PC-9 (cell line): ENCODE measurements at regions not wholly inside any gene's neighbourhood (a gene's known extent, or its start where the extent isn't known, plus 50 kb on each side); places are given as distances from the start of the nearest gene placed in this dataset.

Source experiments
- BruUV-seq: library from RNA; stranded (reverse); fragments of 400-500 nt; replicated peaks from 2 replicates; lab custom pipeline; 2021; lab: Mats Ljungman, UMichigan
- CTCF ChIA-PET: fragments of 300-600 bp; sonication (Branson Sonifier 250); formaldehyde crosslinking; loops from one replicate; lab custom pipeline; 2022; ENCODE audit warnings: antibody characterized with exemption; lab: Charles Lee
- POLR2A ChIA-PET: fragments of 300-600 bp; sonication (Branson Sonifier 250); formaldehyde crosslinking; loops from one replicate; lab custom pipeline; 2022; ENCODE audit warnings: antibody characterized with exemption; ENCODE audit not compliant: unreplicated experiment; lab: Charles Lee
- DNase-seq, 2 experiments: peaks; one replicate each; pipeline versions ENCODE4 v3.0.0 to v3.0.0-alpha.2; 2015 to 2022; ENCODE audit warnings: mixed read lengths in 1 of 2
- H2AFZ ChIP-seq: fragments of 200-600 bp; sonication (generic); 2 replicates; pipeline ENCODE4 v1.8.1; 2017; ENCODE audit warnings: antibody characterized with exemption
- H3F3A ChIP-seq: fragments of 200-600 bp; sonication (generic); 2 replicates; pipeline ENCODE4 v1.8.1; 2017; ENCODE audit warnings: antibody characterized with exemption, mild to moderate bottlenecking, low read depth; ENCODE audit not compliant: insufficient read depth
- H3K27ac ChIP-seq: fragments of 200-600 bp; sonication (generic); 2 replicates; pipeline ENCODE4 v1.6.1; 2016; ENCODE audit warnings: mixed run types
- H3K27me3 ChIP-seq: fragments of 200-600 bp; sonication (generic); 2 replicates; pipeline ENCODE4 v1.6.1; 2016; ENCODE audit warnings: low read depth, mixed run types; ENCODE audit not compliant: insufficient read depth
- H3K36me3 ChIP-seq: fragments of 200-600 bp; sonication (generic); 2 replicates; pipeline ENCODE4 v1.6.1; 2016; ENCODE audit warnings: low read depth, mixed run types
- H3K4me1 ChIP-seq: fragments of 200-600 bp; sonication (generic); replicated peaks from 2 replicates; pipeline ENCODE4 v1.6.1; 2016; ENCODE audit warnings: mixed run types; ENCODE audit not compliant: insufficient read depth
- H3K4me2 ChIP-seq: fragments of 200-600 bp; sonication (generic); 2 replicates; pipeline ENCODE4 v1.6.1; 2017; ENCODE audit warnings: mixed run types
- H3K4me3 ChIP-seq: fragments of 200-600 bp; sonication (generic); 2 replicates; pipeline ENCODE4 v1.6.1; 2016; ENCODE audit warnings: mixed run types
- H3K79me2 ChIP-seq: fragments of 200-600 bp; sonication (generic); 2 replicates; pipeline ENCODE4 v1.6.1; 2017; ENCODE audit warnings: low read depth, mixed run types
- H3K9me2 ChIP-seq: fragments of 200-600 bp; sonication (generic); 2 replicates; pipeline ENCODE4 v1.8.1; 2017; ENCODE audit warnings: mild to moderate bottlenecking; ENCODE audit not compliant: insufficient read depth
- H3K9me3 ChIP-seq: fragments of 200-600 bp; sonication (generic); 2 replicates; pipeline ENCODE4 v1.8.1; 2016; ENCODE audit warnings: low read depth; ENCODE audit not compliant: insufficient read depth
- H4K20me1 ChIP-seq: fragments of 200-600 bp; sonication (generic); 2 replicates; pipeline ENCODE4 v1.8.1; 2017; ENCODE audit not compliant: insufficient read depth
- EZH2 ChIP-seq: fragments of 200-600 bp; sonication (generic); IDR thresholded peaks from 2 replicates; pipeline ENCODE4 v1.8.0; 2017; ENCODE audit warnings: antibody characterized with exemption, low read depth
- intact Hi-C: fragments of 100-400 bp; cut with micrococcal nuclease; formaldehyde crosslinking; loops from one replicate; pipeline ENCODE4 v1.10.0; 2022; ENCODE audit not compliant: unreplicated experiment
- TF ChIP-seq, protein P1 (sequence below): fragments of 200-600 bp; sonication (generic); conservative IDR thresholded peaks from 2 replicates; pipeline ENCODE4 v1.6.1; 2017; ENCODE audit warnings: mixed run types, antibody characterized with exemption, mild to moderate bottlenecking, moderate library complexity

- Histone ChIP-seq H3K27me3 (no peaks in the 10 kb centered on the region), H4K20me1 (no peaks in the 10 kb centered on the region), H3K4me2 (no peak overlapping the region), H3K9me3 (no peaks in the 10 kb centered on the region), H3K27ac (no peak overlapping the region), H3K79me2 (no peaks in the 10 kb centered on the region), H3K36me3 (no peaks in the 10 kb centered on the region), H3K4me3 (no peak overlapping the region), H3F3A (no peaks in the 10 kb centered on the region), H3K9me2 (no peaks in the 10 kb centered on the region), H2AFZ (no peak overlapping the region), H3K4me1 (no peaks in the 10 kb centered on the region)
- TF ChIP-seq, protein P1, sequence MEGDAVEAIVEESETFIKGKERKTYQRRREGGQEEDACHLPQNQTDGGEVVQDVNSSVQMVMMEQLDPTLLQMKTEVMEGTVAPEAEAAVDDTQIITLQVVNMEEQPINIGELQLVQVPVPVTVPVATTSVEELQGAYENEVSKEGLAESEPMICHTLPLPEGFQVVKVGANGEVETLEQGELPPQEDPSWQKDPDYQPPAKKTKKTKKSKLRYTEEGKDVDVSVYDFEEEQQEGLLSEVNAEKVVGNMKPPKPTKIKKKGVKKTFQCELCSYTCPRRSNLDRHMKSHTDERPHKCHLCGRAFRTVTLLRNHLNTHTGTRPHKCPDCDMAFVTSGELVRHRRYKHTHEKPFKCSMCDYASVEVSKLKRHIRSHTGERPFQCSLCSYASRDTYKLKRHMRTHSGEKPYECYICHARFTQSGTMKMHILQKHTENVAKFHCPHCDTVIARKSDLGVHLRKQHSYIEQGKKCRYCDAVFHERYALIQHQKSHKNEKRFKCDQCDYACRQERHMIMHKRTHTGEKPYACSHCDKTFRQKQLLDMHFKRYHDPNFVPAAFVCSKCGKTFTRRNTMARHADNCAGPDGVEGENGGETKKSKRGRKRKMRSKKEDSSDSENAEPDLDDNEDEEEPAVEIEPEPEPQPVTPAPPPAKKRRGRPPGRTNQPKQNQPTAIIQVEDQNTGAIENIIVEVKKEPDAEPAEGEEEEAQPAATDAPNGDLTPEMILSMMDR = no peak
- no peak for TF ChIP-seq EZH2
- ChIA-PET POLR2A (interaction anchor here (0.6 kb wide), 1 partner anchor 163 kb away, joined by 3 read pairs; no protein-coding TSS in a partner anchor), CTCF (interaction anchor here (0.5 kb wide), 1 partner anchor 166 kb away, joined by 3 read pairs; no protein-coding TSS in a partner anchor)
- BruUV-seq = no TSS peak
- DNase-seq = no peak
- intact Hi-C loops = loop anchor here (10.0 kb wide), 1 partner anchor 422 kb away; the partner anchor contains the start of gene FBXL5
Measured at GRCh38 chr4:15232366-15233263, 195.2 kb upstream of the C1QTNF7 start.

DNA sequence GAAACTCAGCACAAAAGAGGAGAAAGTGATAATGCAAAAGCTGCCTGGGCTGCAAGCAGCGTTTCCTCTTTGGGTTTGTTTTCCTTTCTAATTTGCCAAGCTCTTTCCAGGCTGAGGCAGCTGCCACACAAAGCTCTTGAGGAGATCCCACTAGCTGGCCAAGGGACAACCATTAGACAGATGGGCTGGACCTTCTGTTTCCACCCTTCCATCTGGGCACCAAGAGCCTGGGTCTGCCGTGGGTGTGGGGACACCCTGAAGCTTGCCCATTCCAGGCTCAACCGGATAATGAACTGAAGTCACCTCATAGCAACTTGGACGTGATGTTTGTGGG is 194.6 kb upstream of the C1QTNF7 start:
- Histone ChIP-seq H3K27ac (no peak overlapping the region), H3K9me3 (no peaks in the 10 kb centered on the region), H4K20me1 (no peaks in the 10 kb centered on the region), H3K4me1 (no peaks in the 10 kb centered on the region), H3F3A (no peaks in the 10 kb centered on the region), H3K79me2 (no peaks in the 10 kb centered on the region), H3K4me2 (no peak overlapping the region), H3K4me3 (no peak overlapping the region), H2AFZ (no peak overlapping the region), H3K27me3 (no peaks in the 10 kb centered on the region), H3K9me2 (no peaks in the 10 kb centered on the region), H3K36me3 (no peaks in the 10 kb centered on the region)
- no TSS peak for BruUV-seq
- ChIA-PET POLR2A (interaction anchor here (0.6 kb wide), 1 partner anchor 164 kb away, joined by 3 read pairs; no protein-coding TSS in a partner anchor), CTCF (interaction anchor here (0.5 to 0.6 kb wide), 2 partner anchors 165 to 417 kb away, joined by 3 to 13 read pairs; no protein-coding TSS in a partner anchor)
- DNase-seq = no peak
- intact Hi-C loops = loop anchor here (10.0 kb wide), 1 partner anchor 422 kb away; the partner anchor contains the start of gene FBXL5
- TF ChIP-seq EZH2 = no peak
- TF ChIP-seq, protein P1 = no peak

- Histone ChIP-seq H3K27ac (no peak overlapping the region), H3K79me2 (no peaks in the 10 kb centered on the region), H3K9me2 (no peaks in the 10 kb centered on the region), H3K4me3 (no peak overlapping the region), H3K36me3 (no peaks in the 10 kb centered on the region), H3K4me2 (no peak overlapping the region), H3K27me3 (no peaks in the 10 kb centered on the region), H3K4me1 (no peaks in the 10 kb centered on the region), H4K20me1 (no peaks in the 10 kb centered on the region), H3F3A (no peaks in the 10 kb centered on the region), H3K9me3 (no peaks in the 10 kb centered on the region), H2AFZ (no peak overlapping the region)
- no peak for DNase-seq
- no TSS peak for BruUV-seq
- ChIA-PET POLR2A (no interaction called here), CTCF (interaction anchor here (0.5 to 0.6 kb wide), 2 partner anchors 165 to 417 kb away, joined by 3 to 13 read pairs; no protein-coding TSS in a partner anchor)
- intact Hi-C loops = loop anchor here (10.0 kb wide), 1 partner anchor 421 kb away; the partner anchor contains the start of gene FBXL5
- TF ChIP-seq EZH2 = no peak
- TF ChIP-seq, protein P1 = no peak
Measured at GRCh38 chr4:15233626-15234025, 194.2 kb upstream of the C1QTNF7 start.
